ENCODE measurements at regions not wholly inside any gene's neighbourhood (a gene's known extent, or its start where the extent isn't known, plus 50 kb on each side); places are given as distances from the start of the nearest gene placed in this dataset.

DNA sequence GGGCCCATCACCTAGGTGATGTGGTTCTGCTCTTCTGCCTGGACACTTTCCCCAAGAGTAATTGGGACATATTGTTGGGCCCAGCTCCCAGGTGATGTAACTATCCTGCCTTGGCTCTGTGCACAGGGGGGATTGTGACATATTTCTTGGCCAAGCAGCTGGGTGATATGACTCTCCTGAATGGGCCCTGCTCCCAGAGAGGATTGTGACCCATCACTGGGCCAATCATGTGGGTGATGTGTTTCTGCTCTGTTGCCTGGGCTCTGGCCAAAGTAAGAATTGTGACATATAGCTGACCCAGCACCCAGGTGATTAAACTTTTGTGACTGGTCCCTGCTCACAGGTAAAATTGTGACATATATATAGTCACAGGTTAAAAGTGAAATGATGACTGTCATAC lies 1904.9 kb downstream of the TP53TG3F start:
- Mint-ChIP-seq H3K9me3 (peaks cover 19% of the 10 kb centered on the region), H3K27ac (no peak overlapping the region), H3K4me1 (no peaks in the 10 kb centered on the region), H3K36me3 (ENCODE audit: low read depth) (no peaks in the 10 kb centered on the region), H3K4me3 (no peak overlapping the region), H3K27me3 (no peaks in the 10 kb centered on the region)
- no peak for DNase-seq
- ChIA-PET POLR2A (no interaction called here), CTCF (no interaction called here)

DNA sequence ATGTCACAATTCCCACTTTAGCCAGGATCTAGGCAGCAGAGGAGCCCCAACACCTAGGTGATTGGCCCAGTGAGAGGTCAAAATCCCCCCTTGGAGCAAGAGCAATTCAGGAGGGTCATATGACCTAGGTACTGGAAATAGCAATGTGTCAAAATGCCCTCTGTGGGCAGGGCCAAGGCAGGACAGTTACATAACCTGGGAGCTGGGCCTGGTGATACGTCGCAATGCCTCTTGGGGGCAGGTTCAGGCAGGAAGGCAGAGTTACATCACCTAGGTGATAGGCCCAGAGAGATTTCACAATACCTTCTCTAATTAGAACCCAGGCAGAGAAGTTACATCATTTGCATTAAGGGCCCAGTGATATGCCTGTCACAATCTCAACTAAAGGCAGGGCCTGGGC lies 1906.3 kb downstream of the TP53TG3F start:
- Mint-ChIP-seq H3K4me1 (no peaks in the 10 kb centered on the region), H3K27ac (no peak overlapping the region), H3K9me3 (peaks cover 26% of the 10 kb centered on the region), H3K36me3 (ENCODE audit: low read depth) (no peaks in the 10 kb centered on the region), H3K4me3 (no peak overlapping the region), H3K27me3 (no peaks in the 10 kb centered on the region)
- DNase-seq: no peak
- ChIA-PET POLR2A (no interaction called here), CTCF (no interaction called here)

DNA sequence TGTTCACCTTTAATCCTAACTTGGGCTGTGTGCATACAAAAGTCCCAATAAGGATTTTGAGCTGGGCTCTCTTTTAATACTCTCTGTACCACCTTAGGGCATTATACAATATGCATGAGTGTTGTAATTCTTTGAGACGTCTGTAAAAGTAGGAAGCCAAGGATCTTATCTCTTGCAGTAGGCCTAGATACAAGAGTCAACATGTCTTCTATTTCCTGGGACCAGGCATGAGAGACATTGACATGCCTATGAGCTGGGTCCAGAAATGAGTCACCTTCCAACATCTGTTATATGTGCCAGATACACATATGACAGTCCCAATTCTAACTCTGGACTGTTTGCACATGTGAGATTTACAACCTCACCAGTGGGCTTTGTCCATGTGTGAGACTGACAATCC lies 1911.2 kb downstream of the TP53TG3F start:
- H3K27me3 Mint-ChIP-seq: no peaks in the 10 kb centered on the region
- H3K4me3 Mint-ChIP-seq: no peak overlapping the region
- no peak for DNase-seq
- peaks cover 22% of the 10 kb centered on the region for H3K9me3 Mint-ChIP-seq
- no peaks in the 10 kb centered on the region for H3K36me3 Mint-ChIP-seq (ENCODE audit: low read depth)
- CTCF ChIA-PET: no interaction called here
- POLR2A ChIA-PET: no interaction called here
- no peak overlapping the region for H3K27ac Mint-ChIP-seq
- H3K4me1 Mint-ChIP-seq: no peaks in the 10 kb centered on the region

DNA sequence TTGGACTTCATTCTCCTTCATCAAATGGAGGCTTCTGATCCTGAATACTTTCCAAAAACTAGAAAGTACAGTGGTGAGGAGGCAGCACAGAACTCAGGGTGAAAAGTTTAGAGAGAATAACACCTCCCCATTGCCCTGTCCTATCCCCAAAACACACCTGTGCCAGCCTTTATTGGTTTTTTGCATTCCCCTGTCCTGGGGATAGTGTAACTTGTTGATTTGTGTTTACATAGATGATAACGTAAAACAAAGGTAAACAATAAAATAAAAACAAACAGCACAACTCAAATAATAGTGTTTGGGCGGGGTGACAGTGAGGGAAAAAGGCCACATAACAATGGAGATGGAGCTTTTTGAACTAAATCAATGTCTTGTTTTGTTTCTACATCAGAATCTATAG lies 1917.7 kb downstream of the TP53TG3F start:
- no peak for DNase-seq
- CTCF ChIA-PET: no interaction called here
- Mint-ChIP-seq H3K4me1 (no peaks in the 10 kb centered on the region), H3K27ac (no peak overlapping the region), H3K9me3 (peaks cover 12% of the 10 kb centered on the region), H3K27me3 (no peaks in the 10 kb centered on the region), H3K36me3 (ENCODE audit: low read depth) (no peaks in the 10 kb centered on the region), H3K4me3 (no peak overlapping the region)
- POLR2A ChIA-PET: no interaction called here

DNA sequence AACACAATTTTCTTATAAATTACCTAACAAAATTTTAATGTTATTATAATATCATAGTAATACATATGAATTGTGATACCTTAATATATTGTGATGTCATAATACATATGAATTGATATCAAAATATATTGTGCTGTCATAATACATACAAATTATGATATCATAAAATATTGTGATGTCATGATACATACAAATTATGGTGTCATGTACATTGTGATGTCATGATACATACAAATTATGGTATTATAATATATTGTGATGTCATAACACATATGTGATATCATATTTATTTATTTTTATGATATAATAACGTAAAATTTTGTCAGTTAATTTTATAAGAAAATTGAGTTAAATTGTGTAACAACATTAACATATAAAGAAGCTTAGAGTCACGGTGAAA lies 1927.2 kb downstream of the TP53TG3F start:
- POLR2A ChIA-PET: no interaction called here

DNA sequence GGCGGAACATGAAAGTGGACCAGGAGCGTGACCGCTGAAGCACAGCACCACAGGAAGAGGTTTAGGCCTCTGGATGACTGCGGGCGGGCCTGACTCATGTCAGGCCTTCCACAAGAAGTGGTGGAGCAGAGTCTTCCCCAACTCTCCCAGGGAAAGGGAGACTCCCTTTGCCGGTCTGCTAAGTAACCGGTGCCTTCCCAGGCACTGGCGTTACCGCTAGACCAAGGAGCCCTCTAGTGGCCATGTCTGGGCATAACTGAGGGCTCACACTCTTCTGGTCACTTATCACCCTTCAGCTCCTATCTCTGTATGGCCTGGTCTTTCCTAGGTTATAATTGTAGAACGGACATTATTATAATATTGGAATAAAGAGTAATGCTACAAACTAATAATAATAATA lies 1931.9 kb downstream of the TP53TG3F start:
- no peaks in the 10 kb centered on the region for H3K36me3 Mint-ChIP-seq (ENCODE audit: low read depth)
- no peaks in the 10 kb centered on the region for H3K27me3 Mint-ChIP-seq
- ChIA-PET CTCF (no interaction called here), POLR2A (no interaction called here)
- DNase-seq: peak; percentile 15
- H3K9me3 Mint-ChIP-seq: peaks cover 11% of the 10 kb centered on the region
- H3K27ac Mint-ChIP-seq: no peak overlapping the region
- no peak overlapping the region for H3K4me3 Mint-ChIP-seq
- no peaks in the 10 kb centered on the region for H3K4me1 Mint-ChIP-seq

More for the DNA sequence above, 1927.2 kb downstream of the TP53TG3F start:
- no peaks in the 10 kb centered on the region for H3K36me3 Mint-ChIP-seq (ENCODE audit: low read depth)
- H3K27me3 Mint-ChIP-seq: no peaks in the 10 kb centered on the region
- DNase-seq: no peak
- H3K9me3 Mint-ChIP-seq: peaks cover 4% of the 10 kb centered on the region
- H3K4me1 Mint-ChIP-seq: no peaks in the 10 kb centered on the region
- CTCF ChIA-PET: no interaction called here
- no peak overlapping the region for H3K27ac Mint-ChIP-seq
- no peak overlapping the region for H3K4me3 Mint-ChIP-seq

DNA sequence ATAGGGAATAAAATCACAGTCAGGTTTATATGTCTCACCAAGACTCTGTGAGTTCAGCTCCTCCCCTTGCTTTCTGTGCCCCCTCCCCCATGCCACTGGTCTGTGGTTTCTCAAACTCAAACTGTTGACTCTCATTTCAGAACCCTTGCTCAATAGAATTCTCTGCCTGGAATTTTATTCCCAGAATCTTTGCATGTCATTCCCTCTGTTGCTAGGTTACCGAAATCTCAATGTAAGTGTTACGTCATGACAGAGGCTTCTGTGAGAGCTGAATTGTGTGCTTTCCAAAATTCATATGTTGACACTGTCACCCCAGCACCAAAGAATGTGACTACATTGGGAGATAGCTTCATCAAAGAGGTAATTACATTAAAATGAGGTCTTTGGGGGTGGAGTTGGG lies 1938.8 kb downstream of the TP53TG3F start:
- Mint-ChIP-seq H3K36me3 (ENCODE audit: low read depth) (no peaks in the 10 kb centered on the region), H3K9me3 (peaks cover 19% of the 10 kb centered on the region), H3K4me1 (no peaks in the 10 kb centered on the region), H3K27me3 (no peaks in the 10 kb centered on the region), H3K4me3 (no peak overlapping the region), H3K27ac (no peak overlapping the region)
- ChIA-PET POLR2A (no interaction called here), CTCF (no interaction called here)
- no peak for DNase-seq

DNA sequence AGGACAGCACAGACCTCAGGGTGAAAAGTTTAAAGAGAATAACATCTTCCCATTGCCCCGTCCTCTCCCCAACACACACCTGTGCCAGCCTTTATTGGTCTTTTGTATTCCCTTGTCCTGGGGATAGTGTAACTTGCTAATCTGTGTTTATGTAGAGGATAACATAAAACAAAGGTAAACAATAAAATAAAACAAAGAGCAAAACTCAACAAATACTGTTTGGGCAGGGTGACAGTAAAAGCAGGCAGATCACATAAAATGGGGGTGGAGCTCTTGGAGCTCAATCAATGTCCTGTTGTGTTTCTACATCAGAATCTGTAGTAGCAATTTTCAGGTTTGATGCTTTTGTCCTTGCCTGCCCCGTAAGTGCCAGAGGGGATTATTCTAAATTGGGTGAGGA lies 1939.7 kb downstream of the TP53TG3F start:
- Mint-ChIP-seq H3K9me3 (peaks cover 17% of the 10 kb centered on the region), H3K27me3 (no peaks in the 10 kb centered on the region), H3K4me3 (no peak overlapping the region)

DNA sequence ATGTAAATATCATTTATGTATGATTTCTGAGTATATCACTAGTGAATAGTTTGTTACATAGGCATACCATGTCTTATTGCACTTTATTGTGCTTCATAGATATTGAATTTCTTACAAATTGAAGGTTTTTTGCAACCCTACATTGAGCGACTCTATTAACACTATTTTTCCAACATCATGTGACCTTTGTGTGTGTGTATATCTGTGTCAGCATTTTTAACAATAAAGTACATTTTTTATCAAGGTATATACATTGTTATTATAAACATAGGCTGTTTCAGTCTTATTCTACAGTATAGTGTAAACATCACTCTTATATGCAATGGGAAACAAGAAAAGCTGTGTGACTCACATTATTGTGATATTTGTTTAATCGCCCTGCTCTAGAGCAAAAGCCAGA lies 1944.9 kb downstream of the TP53TG3F start:
- Mint-ChIP-seq H3K36me3 (ENCODE audit: low read depth) (no peaks in the 10 kb centered on the region), H3K27me3 (no peaks in the 10 kb centered on the region), H3K4me1 (no peaks in the 10 kb centered on the region), H3K4me3 (no peak overlapping the region), H3K9me3 (peaks cover 8% of the 10 kb centered on the region), H3K27ac (no peak overlapping the region)
- ChIA-PET POLR2A (no interaction called here), CTCF (no interaction called here)
- no peak for DNase-seq

More for the DNA sequence above, 1939.7 kb downstream of the TP53TG3F start:
- ChIA-PET CTCF (no interaction called here), POLR2A (no interaction called here)
- Mint-ChIP-seq H3K4me1 (no peaks in the 10 kb centered on the region), H3K36me3 (ENCODE audit: low read depth) (no peaks in the 10 kb centered on the region), H3K27ac (no peak overlapping the region)
- DNase-seq: no peak

DNA sequence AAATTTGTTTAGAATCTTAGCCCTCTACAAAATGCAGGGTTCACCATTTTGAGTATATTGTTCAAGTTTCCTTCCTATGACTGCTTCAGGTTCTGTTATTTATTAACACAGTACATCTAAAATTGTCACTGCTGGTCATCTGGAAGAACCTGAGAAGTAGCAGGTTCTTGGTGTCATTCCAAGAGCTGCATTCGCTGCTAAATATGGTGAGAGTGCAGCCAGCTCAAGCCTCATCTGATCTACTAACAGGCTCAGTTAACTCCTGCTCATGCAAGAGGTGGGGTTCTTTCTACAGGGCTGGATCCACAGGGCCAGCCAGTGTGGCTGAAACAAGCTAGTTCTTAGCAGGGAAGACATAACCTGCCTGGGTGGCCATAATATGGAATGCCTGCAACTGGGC lies 1946.1 kb downstream of the TP53TG3F start:
- no peaks in the 10 kb centered on the region for H3K27me3 Mint-ChIP-seq
- H3K4me3 Mint-ChIP-seq: no peak overlapping the region
- DNase-seq: no peak
- ChIA-PET POLR2A (no interaction called here), CTCF (no interaction called here)
- peaks cover 12% of the 10 kb centered on the region for H3K9me3 Mint-ChIP-seq
- no peaks in the 10 kb centered on the region for H3K4me1 Mint-ChIP-seq
- H3K36me3 Mint-ChIP-seq (ENCODE audit: low read depth): no peaks in the 10 kb centered on the region
- no peak overlapping the region for H3K27ac Mint-ChIP-seq

DNA sequence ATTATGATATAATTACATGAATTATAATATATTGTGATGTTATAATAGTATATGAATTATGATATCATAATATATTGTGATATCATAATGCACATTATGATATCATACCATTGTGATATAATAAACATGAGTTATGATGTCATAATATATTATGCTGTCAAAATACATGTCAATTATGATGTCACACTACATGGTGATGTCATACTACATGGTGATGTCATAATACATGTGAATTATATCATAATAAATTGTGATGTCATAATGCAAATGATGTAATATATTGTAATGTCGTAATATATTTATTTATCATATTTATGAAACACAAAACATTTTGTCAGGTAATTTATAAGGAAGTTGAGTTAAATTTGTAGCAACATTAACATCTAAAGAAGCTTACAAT lies 1950.1 kb downstream of the TP53TG3F start:
- H3K36me3 Mint-ChIP-seq (ENCODE audit: low read depth): no peaks in the 10 kb centered on the region
- H3K27ac Mint-ChIP-seq: no peak overlapping the region
- ChIA-PET POLR2A (no interaction called here), CTCF (no interaction called here)
- no peaks in the 10 kb centered on the region for H3K4me1 Mint-ChIP-seq
- no peaks in the 10 kb centered on the region for H3K27me3 Mint-ChIP-seq
- no peak for DNase-seq
- no peak overlapping the region for H3K4me3 Mint-ChIP-seq
- peaks cover 16% of the 10 kb centered on the region for H3K9me3 Mint-ChIP-seq

DNA sequence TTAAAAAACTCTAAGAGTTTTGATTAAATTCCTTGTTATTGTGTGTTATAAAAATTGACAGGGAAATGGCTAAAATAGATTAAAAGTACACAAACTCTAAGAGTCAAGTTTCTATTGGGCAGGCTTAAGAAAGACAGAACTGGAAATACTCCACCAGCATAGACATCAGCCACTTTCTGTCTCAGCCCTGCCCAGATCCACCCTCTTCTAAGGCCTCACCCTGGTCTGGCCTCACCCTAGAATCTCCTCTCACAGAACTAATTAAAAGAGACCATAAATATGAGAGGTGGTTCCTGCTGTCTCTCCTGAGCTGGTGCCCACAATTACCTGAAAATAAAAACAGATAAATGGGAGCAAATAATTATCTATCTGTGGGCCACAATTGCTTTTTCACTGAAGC lies 1951.0 kb downstream of the TP53TG3F start:
- H3K27me3 Mint-ChIP-seq: no peaks in the 10 kb centered on the region
- H3K4me1 Mint-ChIP-seq: no peaks in the 10 kb centered on the region
- ChIA-PET CTCF (no interaction called here), POLR2A (no interaction called here)
- H3K27ac Mint-ChIP-seq: no peak overlapping the region
- peaks cover 20% of the 10 kb centered on the region for H3K9me3 Mint-ChIP-seq
- no peak for DNase-seq
- no peaks in the 10 kb centered on the region for H3K36me3 Mint-ChIP-seq (ENCODE audit: low read depth)
- H3K4me3 Mint-ChIP-seq: no peak overlapping the region

DNA sequence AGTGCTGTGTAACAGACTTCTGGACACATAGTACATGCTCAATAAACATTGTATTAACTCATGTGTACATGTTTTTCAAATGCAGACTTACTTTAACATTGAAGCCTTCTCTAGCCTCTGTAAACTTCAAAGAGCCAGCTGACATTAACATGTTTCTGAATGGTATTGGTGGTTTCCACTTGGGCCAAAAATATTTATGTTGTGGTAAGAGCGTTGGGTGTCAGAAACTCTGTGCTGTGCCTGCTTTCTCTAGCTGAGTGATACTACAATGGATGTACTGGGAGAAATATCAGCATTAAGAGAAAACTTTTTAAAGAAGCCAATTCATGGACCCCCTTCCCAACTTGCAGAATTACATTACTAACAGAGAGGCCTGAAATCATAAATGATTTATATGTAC lies 1951.7 kb downstream of the TP53TG3F start:
- ChIA-PET POLR2A (no interaction called here), CTCF (no interaction called here)

DNA sequence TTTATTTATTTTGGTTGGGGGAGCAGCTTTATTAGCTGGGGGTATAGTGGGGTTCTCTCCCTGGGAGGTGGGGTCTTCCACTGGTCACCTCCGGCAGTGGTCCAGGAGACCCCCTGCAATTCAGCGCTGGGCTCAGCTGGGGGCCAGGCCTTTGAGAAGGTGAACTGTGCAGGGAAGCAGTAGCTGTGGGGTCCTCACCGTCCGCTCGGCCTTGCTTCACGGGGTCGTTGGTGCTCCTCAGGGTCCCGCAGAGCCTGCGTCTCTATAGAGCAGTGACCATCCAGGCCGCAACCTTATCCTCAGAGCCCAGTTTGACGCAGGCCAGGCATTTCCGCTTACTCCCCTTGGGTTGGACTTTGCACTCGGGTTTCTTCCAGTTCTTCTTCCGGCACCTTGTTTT lies 1954.7 kb downstream of the TP53TG3F start:
- Mint-ChIP-seq H3K27me3 (no peaks in the 10 kb centered on the region), H3K9me3 (peaks cover 18% of the 10 kb centered on the region), H3K4me3 (no peak overlapping the region), H3K36me3 (ENCODE audit: low read depth) (no peaks in the 10 kb centered on the region), H3K4me1 (no peaks in the 10 kb centered on the region), H3K27ac (no peak overlapping the region)
- POLR2A ChIA-PET: no interaction called here
- no peak for DNase-seq
- CTCF ChIA-PET: no interaction called here

More for the DNA sequence above, 1951.7 kb downstream of the TP53TG3F start:
- no peak for DNase-seq
- H3K4me3 Mint-ChIP-seq: no peak overlapping the region
- no peaks in the 10 kb centered on the region for H3K36me3 Mint-ChIP-seq (ENCODE audit: low read depth)
- H3K9me3 Mint-ChIP-seq: peaks cover 18% of the 10 kb centered on the region
- no peaks in the 10 kb centered on the region for H3K4me1 Mint-ChIP-seq
- H3K27me3 Mint-ChIP-seq: no peaks in the 10 kb centered on the region
- H3K27ac Mint-ChIP-seq: no peak overlapping the region

DNA sequence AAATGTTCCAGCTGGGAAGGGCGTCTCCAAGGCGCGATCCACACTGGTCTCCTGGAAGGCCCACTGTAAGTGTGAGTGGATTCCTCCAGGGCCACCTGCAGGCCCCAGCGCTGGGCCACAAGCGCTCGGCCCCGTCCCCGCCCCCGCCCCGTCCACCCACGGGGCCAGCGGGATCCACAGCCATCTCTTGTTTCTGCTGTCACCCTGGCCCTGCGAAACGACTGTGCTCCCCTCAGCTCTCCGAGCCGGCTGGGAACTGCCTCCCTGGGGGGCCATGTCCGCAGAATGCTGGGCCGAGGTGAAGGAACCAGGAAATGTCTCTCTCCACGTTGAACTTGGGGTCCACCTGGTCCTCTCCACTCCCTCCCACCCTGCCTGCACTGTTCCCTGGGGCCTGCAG lies 1955.2 kb downstream of the TP53TG3F start:
- ChIA-PET POLR2A (no interaction called here), CTCF (no interaction called here)
- H3K36me3 Mint-ChIP-seq (ENCODE audit: low read depth): no peaks in the 10 kb centered on the region
- no peaks in the 10 kb centered on the region for H3K4me1 Mint-ChIP-seq
- H3K27ac Mint-ChIP-seq: no peak overlapping the region
- H3K4me3 Mint-ChIP-seq: no peak overlapping the region
- no peaks in the 10 kb centered on the region for H3K27me3 Mint-ChIP-seq
- H3K9me3 Mint-ChIP-seq: peaks cover 17% of the 10 kb centered on the region
- no peak for DNase-seq

Measured in activated CD4-positive, alpha-beta T cell treated with anti-CD3 and anti-CD28 coated beads, Interleukin-2, amount 10 ng/mL, durations not matched to agents 7 days and 5 days (primary cell).